ENCODE measurements at regions not wholly inside any gene's neighbourhood (a gene's known extent, or its start where the extent isn't known, plus 50 kb on each side); places are given as distances from the start of the nearest gene placed in this dataset.
"Not testable (repeated sequence)": the region's sequence is repeated elsewhere in the genome, so short reads cannot be mapped to it uniquely, and the experiment has no call there.

DNA sequence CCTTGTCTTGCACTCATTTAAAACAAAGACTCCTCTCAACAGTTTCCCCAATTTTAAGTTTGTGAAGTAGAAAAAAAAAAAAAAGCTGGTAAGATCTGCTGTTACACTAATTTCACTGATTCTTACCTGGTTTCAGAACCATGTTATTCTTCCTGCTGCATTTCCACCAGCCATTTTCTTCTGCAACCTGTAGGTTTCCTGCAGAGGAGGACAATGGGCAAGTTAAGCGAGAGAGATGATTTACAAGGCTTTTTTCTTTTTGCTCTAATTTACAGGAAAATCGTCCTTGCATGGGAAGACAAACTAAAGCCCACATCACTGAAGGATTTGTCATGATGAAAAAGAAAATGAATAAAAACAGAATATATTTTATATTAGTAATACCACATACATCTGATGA is 86.0 kb upstream of the SMARCA2 start (continued):
- TF ChIP-seq, protein P1, sequence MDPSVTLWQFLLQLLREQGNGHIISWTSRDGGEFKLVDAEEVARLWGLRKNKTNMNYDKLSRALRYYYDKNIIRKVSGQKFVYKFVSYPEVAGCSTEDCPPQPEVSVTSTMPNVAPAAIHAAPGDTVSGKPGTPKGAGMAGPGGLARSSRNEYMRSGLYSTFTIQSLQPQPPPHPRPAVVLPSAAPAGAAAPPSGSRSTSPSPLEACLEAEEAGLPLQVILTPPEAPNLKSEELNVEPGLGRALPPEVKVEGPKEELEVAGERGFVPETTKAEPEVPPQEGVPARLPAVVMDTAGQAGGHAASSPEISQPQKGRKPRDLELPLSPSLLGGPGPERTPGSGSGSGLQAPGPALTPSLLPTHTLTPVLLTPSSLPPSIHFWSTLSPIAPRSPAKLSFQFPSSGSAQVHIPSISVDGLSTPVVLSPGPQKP (IDR thresholded peaks at IDR 0.05; ENCODE audit: low read depth, low read length) = no peak
- TF ChIP-seq RFX5 (IDR thresholded peaks at IDR 0.05) = no peak
- no peak for TF ChIP-seq CHD2 (IDR thresholded peaks at IDR 0.05; ENCODE audit: low read length, partially characterized antibody)
- TF ChIP-seq NPAS2 (CRISPR knock-in tag; IDR thresholded peaks at IDR 0.05; ENCODE audit: borderline replicate concordance) = no peak
- TF ChIP-seq BHLHE40 (IDR thresholded peaks at IDR 0.05; ENCODE audit: low read depth, low read length) = no peak
- no peak for TF ChIP-seq TP53 (CRISPR knock-in tag; IDR thresholded peaks at IDR 0.05)

DNA sequence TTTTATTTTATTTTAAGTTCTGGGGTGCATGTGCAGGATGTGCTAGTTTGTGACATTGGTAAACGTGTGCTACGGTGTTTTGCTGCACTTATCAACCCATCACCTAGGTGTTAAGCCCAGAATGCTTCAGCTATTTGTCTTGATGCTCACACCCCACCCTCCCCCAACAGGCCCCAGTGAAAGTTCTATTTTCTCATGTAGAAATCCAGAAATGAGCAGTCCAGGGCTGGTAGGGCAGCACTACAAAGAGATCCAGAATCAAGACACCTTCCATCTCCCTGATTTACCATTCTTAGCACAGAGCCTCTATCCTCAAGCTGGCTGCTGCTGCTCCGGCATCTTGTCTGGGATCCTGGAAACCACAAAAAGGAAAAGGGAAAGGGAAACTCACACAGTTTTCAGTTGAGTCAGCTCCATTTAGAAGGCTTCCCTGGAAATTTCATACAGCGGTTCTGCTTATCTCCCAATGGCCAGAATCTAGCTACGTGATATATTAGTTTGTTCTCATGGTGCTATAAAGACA is 85.4 kb upstream of the SMARCA2 start:
- H3K9me3 ChIP-seq = no peaks in the 10 kb centered on the region
- H3K4me2 ChIP-seq = no peak overlapping the region
- no peak overlapping the region for H3K4me3 ChIP-seq
- no peaks in the 10 kb centered on the region for H3K4me1 ChIP-seq
- POLR2A ChIA-PET = no interaction called here
- no peak for FAIRE-seq
- 38% methylated on average over 5 of the region's 5 CpGs for WGBS (ENCODE audit: missing lambda C conversion rate)
- H3K27ac ChIP-seq = no peak overlapping the region
- ATAC-seq = no peak
- TF ChIP-seq, protein P2, sequence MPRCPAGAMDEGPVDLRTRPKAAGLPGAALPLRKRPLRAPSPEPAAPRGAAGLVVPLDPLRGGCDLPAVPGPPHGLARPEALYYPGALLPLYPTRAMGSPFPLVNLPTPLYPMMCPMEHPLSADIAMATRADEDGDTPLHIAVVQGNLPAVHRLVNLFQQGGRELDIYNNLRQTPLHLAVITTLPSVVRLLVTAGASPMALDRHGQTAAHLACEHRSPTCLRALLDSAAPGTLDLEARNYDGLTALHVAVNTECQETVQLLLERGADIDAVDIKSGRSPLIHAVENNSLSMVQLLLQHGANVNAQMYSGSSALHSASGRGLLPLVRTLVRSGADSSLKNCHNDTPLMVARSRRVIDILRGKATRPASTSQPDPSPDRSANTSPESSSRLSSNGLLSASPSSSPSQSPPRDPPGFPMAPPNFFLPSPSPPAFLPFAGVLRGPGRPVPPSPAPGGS (IDR thresholded peaks at IDR 0.05) = no peak
- TF ChIP-seq POLR2AphosphoS2 (conservative IDR thresholded peaks at IDR 0.05; ENCODE audit: low read length) (no peak), GATA3 (IDR thresholded peaks at IDR 0.05; ENCODE audit: borderline replicate concordance) (no peak), MAFK (IDR thresholded peaks at IDR 0.05; ENCODE audit: partially characterized antibody) (no peak), RNF2 (IDR thresholded peaks at IDR 0.05; ENCODE audit: borderline replicate concordance, low read depth) (no peak), CHD4 (IDR thresholded peaks at IDR 0.05; ENCODE audit: borderline replicate concordance) (no peak), MAZ (IDR thresholded peaks at IDR 0.05; ENCODE audit: borderline replicate concordance, low read depth, low read length) (no peak)
- TF ChIP-seq, protein P3, sequence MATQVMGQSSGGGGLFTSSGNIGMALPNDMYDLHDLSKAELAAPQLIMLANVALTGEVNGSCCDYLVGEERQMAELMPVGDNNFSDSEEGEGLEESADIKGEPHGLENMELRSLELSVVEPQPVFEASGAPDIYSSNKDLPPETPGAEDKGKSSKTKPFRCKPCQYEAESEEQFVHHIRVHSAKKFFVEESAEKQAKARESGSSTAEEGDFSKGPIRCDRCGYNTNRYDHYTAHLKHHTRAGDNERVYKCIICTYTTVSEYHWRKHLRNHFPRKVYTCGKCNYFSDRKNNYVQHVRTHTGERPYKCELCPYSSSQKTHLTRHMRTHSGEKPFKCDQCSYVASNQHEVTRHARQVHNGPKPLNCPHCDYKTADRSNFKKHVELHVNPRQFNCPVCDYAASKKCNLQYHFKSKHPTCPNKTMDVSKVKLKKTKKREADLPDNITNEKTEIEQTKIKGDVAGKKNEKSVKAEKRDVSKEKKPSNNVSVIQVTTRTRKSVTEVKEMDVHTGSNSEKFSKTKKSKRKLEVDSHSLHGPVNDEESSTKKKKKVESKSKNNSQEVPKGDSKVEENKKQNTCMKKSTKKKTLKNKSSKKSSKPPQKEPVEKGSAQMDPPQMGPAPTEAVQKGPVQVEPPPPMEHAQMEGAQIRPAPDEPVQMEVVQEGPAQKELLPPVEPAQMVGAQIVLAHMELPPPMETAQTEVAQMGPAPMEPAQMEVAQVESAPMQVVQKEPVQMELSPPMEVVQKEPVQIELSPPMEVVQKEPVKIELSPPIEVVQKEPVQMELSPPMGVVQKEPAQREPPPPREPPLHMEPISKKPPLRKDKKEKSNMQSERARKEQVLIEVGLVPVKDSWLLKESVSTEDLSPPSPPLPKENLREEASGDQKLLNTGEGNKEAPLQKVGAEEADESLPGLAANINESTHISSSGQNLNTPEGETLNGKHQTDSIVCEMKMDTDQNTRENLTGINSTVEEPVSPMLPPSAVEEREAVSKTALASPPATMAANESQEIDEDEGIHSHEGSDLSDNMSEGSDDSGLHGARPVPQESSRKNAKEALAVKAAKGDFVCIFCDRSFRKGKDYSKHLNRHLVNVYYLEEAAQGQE (IDR thresholded peaks at IDR 0.05) = no peak
- DNase-seq (ENCODE audit: low read depth in 1 of 2, low spot score in 1 of 2) = no peak
- CTCF ChIA-PET = interaction anchor here (0.6 to 1.7 kb wide), 2 partner anchors 9 to 10 kb away, joined by 3 read pairs; no protein-coding TSS in a partner anchor

DNA sequence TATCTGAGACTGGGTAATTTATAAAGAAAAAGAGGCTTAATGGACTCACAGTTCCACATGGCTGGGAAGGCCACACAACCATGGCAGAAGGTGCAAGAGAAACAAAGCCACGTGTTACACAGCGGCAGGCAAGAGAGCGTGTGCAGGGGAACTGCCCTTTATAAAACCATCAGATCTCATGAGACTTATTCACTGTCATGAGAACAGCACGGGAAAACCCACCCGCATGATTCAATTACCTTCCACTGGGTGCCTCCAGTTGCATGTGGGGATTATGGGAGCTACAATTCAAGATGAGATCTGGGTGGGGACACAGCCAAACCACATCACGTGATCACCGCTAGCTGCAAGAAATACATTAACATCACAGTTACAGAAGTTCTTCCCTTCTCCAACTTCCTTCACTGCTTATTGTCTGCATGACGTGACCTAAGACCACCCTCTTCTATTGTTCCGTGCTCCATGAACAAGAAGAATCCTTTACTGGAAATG is 84.9 kb upstream of the SMARCA2 start:
- FAIRE-seq; ATAC-seq; DNase-seq (ENCODE audit: low read depth in 1 of 2, low spot score in 1 of 2); H3K27ac ChIP-seq; POLR2A ChIA-PET; H3K4me3 ChIP-seq; H3K9me3 ChIP-seq; H3K4me2 ChIP-seq; H3K4me1 ChIP-seq: not testable (repeated sequence)
- CTCF ChIA-PET = interaction anchor here (0.6 to 1.7 kb wide), 2 partner anchors 9 to 10 kb away, joined by 3 read pairs; no protein-coding TSS in a partner anchor
- WGBS (ENCODE audit: missing lambda C conversion rate) = 54% methylated on average over 9 of the region's 9 CpGs

DNA sequence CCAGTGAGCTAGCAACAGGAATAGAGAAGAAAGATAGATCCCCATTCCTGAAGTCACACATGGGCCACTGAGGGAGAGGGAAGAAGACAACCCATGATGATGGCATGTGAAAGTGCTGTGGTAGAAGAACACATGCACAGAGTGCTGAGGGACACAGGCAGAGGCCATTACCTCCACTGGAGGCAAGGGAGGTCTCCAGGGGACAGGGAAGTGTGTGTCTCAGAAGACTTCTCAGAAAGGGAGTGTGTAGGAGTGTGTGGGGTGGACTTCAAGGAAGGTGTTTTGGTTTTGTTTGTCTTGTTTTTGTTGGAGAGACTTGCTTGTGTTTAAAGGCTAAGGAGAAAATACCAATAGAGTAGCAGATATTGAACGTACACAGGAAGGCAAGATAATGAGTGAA is 77.0 kb upstream of the SMARCA2 start:
- ChIA-PET POLR2A (no interaction called here), CTCF (no interaction called here)
- no peak overlapping the region for H3K4me3 ChIP-seq
- no peak for FAIRE-seq
- DNase-seq (ENCODE audit: low read depth in 1 of 2, low spot score in 1 of 2) = no peak
- no peaks in the 10 kb centered on the region for H3K4me1 ChIP-seq
- H3K4me2 ChIP-seq = no peak overlapping the region
- H3K9me3 ChIP-seq = no peaks in the 10 kb centered on the region
- TF ChIP-seq HDAC2 (IDR thresholded peaks at IDR 0.05) (no peak), KDM1A (IDR thresholded peaks at IDR 0.05; ENCODE audit: low read depth) (no peak), EHMT2 (IDR thresholded peaks at IDR 0.05; ENCODE audit: low read depth) (no peak), RFX5 (IDR thresholded peaks at IDR 0.05) (no peak), CEBPB (IDR thresholded peaks at IDR 0.05) (no peak), SREBF2 (IDR thresholded peaks at IDR 0.05) (no peak), MAFK (IDR thresholded peaks at IDR 0.05; ENCODE audit: partially characterized antibody) (no peak), KDM5A (IDR thresholded peaks at IDR 0.05) (no peak), CBX2 (IDR thresholded peaks at IDR 0.05; ENCODE audit: borderline replicate concordance, low read depth) (no peak), ZC3H11A (IDR thresholded peaks at IDR 0.05) (no peak), POLR2A (IDR thresholded peaks at IDR 0.05; ENCODE audit: low read length) (no peak), CHD4 (IDR thresholded peaks at IDR 0.05; ENCODE audit: borderline replicate concordance) (no peak), BHLHE40 (IDR thresholded peaks at IDR 0.05; ENCODE audit: low read depth, low read length) (no peak)
- TF ChIP-seq, protein P4, sequence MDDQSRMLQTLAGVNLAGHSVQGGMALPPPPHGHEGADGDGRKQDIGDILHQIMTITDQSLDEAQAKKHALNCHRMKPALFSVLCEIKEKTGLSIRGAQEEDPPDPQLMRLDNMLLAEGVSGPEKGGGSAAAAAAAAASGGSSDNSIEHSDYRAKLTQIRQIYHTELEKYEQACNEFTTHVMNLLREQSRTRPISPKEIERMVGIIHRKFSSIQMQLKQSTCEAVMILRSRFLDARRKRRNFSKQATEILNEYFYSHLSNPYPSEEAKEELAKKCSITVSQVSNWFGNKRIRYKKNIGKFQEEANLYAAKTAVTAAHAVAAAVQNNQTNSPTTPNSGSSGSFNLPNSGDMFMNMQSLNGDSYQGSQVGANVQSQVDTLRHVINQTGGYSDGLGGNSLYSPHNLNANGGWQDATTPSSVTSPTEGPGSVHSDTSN (IDR thresholded peaks at IDR 0.05) = no peak
- TF ChIP-seq, protein P5, sequence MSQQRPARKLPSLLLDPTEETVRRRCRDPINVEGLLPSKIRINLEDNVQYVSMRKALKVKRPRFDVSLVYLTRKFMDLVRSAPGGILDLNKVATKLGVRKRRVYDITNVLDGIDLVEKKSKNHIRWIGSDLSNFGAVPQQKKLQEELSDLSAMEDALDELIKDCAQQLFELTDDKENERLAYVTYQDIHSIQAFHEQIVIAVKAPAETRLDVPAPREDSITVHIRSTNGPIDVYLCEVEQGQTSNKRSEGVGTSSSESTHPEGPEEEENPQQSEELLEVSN (IDR thresholded peaks at IDR 0.05; ENCODE audit: borderline replicate concordance, low read depth) = no peak
- H3K27ac ChIP-seq = no peak overlapping the region
- ATAC-seq = no peak
- 8% methylated on average over 1 of the region's 1 CpG for WGBS (ENCODE audit: missing lambda C conversion rate)

Data from A549 (cell line).